ENCODE measurements at regions not wholly inside any gene's neighbourhood (a gene's known extent, or its start where the extent isn't known, plus 50 kb on each side); places are given as distances from the start of the nearest gene placed in this dataset.

GRCh38 chr2:220491670-220492069 lies 864.2 kb downstream of the SLC4A3 start:
- H3K9me3 Mint-ChIP-seq (ENCODE audit: unreplicated experiment) = no peaks in the 10 kb centered on the region
- H3K4me3 Mint-ChIP-seq (ENCODE audit: unreplicated experiment) = no peak overlapping the region
- Histone ChIP-seq H3K9ac (ENCODE audit: low read length) (no peak overlapping the region), H3K36me3 (ENCODE audit: insufficient read depth, low read length) (no peaks in the 10 kb centered on the region), H3K79me2 (ENCODE audit: insufficient read depth, low read length) (no peaks in the 10 kb centered on the region), H4K20me1 (ENCODE audit: insufficient read depth, low read length) (no peaks in the 10 kb centered on the region), H3K4me1 (ENCODE audit: insufficient read depth, low read length) (no peaks in the 10 kb centered on the region), H3K4me3 (ENCODE audit: insufficient read depth, low read depth, low read length) (no peak overlapping the region), H2AFZ (ENCODE audit: low read depth, low read length) (no peak overlapping the region), H3K4me2 (ENCODE audit: low read length) (no peak overlapping the region), H3K27me3 (ENCODE audit: insufficient read depth, low read length) (no peaks in the 10 kb centered on the region), H3K27ac (ENCODE audit: low read depth, low read length) (no peak overlapping the region), H3K9me3 (ENCODE audit: insufficient read depth, low read depth, low read length) (no peaks in the 10 kb centered on the region)
- no peak for FAIRE-seq
- DNase-seq (ENCODE audit: low read depth) = no peak
- H3K27ac Mint-ChIP-seq (ENCODE audit: unreplicated experiment) = no peak overlapping the region
- H3K4me1 Mint-ChIP-seq (ENCODE audit: low read depth, unreplicated experiment) = no peaks in the 10 kb centered on the region
- TF ChIP-seq, protein P1, sequence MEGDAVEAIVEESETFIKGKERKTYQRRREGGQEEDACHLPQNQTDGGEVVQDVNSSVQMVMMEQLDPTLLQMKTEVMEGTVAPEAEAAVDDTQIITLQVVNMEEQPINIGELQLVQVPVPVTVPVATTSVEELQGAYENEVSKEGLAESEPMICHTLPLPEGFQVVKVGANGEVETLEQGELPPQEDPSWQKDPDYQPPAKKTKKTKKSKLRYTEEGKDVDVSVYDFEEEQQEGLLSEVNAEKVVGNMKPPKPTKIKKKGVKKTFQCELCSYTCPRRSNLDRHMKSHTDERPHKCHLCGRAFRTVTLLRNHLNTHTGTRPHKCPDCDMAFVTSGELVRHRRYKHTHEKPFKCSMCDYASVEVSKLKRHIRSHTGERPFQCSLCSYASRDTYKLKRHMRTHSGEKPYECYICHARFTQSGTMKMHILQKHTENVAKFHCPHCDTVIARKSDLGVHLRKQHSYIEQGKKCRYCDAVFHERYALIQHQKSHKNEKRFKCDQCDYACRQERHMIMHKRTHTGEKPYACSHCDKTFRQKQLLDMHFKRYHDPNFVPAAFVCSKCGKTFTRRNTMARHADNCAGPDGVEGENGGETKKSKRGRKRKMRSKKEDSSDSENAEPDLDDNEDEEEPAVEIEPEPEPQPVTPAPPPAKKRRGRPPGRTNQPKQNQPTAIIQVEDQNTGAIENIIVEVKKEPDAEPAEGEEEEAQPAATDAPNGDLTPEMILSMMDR (IDR thresholded peaks at IDR 0.05; ENCODE audit: insufficient read depth, low read depth, low read length) = no peak
- TF ChIP-seq EZH2 (IDR thresholded peaks at IDR 0.05; ENCODE audit: insufficient read depth, low read length) = no peak
- no peaks in the 10 kb centered on the region for H3K36me3 Mint-ChIP-seq (ENCODE audit: low read depth, unreplicated experiment)
- peaks cover 11% of the 10 kb centered on the region for H3K27me3 Mint-ChIP-seq (ENCODE audit: low read depth, unreplicated experiment)

DNA sequence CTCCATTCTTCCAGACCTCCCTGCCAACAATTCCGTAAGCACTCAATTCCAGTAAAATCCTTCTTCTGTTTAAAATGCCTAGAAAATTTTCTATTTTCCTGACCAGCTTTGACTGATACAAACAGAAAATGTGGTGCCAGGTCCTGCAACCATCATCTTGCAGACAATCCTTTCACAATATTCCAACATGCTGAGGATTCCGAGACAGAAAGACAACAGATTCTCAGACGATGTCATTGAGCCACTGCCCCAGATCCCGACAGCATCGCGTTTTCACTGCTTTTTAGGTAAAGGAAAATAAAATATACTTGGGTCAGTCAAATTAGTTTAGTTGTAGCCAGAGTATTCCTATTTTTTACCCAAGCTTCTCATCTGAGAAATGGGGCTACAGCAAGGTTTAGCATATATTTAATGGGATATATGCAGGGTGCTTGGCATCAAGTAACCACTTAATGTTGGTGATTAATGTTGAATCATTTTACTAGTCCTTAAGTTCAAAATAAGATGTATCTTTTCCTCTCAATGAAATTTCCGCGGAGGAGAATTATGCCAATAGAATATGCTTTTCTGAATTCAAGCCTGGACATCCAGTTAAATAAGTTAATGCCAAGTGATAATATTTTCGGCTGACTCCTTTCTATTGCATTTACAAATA lies 866.6 kb downstream of the SLC4A3 start:
- H3K27me3 ChIP-seq (ENCODE audit: insufficient read depth, low read length) = no peaks in the 10 kb centered on the region
- H3K9me3 ChIP-seq (ENCODE audit: insufficient read depth, low read depth, low read length) = no peaks in the 10 kb centered on the region
- no peak overlapping the region for H2AFZ ChIP-seq (ENCODE audit: low read depth, low read length)
- no peak overlapping the region for H3K9ac ChIP-seq (ENCODE audit: low read length)
- no peak overlapping the region for H3K4me3 ChIP-seq (ENCODE audit: insufficient read depth, low read depth, low read length)
- Mint-ChIP-seq H3K36me3 (ENCODE audit: low read depth, unreplicated experiment) (no peaks in the 10 kb centered on the region), H3K4me3 (ENCODE audit: unreplicated experiment) (no peak overlapping the region), H3K27ac (ENCODE audit: unreplicated experiment) (no peak overlapping the region), H3K4me1 (ENCODE audit: low read depth, unreplicated experiment) (peaks cover 4% of the 10 kb centered on the region), H3K27me3 (ENCODE audit: low read depth, unreplicated experiment) (peaks cover 3% of the 10 kb centered on the region), H3K9me3 (ENCODE audit: unreplicated experiment) (no peaks in the 10 kb centered on the region)
- no peak overlapping the region for H3K27ac ChIP-seq (ENCODE audit: low read depth, low read length)
- FAIRE-seq (no peak), DNase-seq (ENCODE audit: low read depth) (no peak)
- H3K36me3 ChIP-seq (ENCODE audit: insufficient read depth, low read length) = no peaks in the 10 kb centered on the region
- TF ChIP-seq EZH2 (IDR thresholded peaks at IDR 0.05; ENCODE audit: insufficient read depth, low read length) = no peak
- TF ChIP-seq, protein P1 (IDR thresholded peaks at IDR 0.05; ENCODE audit: insufficient read depth, low read depth, low read length) = no peak
- no peak overlapping the region for H3K4me2 ChIP-seq (ENCODE audit: low read length)
- H4K20me1 ChIP-seq (ENCODE audit: insufficient read depth, low read length) = no peaks in the 10 kb centered on the region
- H3K79me2 ChIP-seq (ENCODE audit: insufficient read depth, low read length) = no peaks in the 10 kb centered on the region
- H3K4me1 ChIP-seq (ENCODE audit: insufficient read depth, low read length) = no peaks in the 10 kb centered on the region

- Mint-ChIP-seq H3K27ac (ENCODE audit: unreplicated experiment) (no peak overlapping the region), H3K36me3 (ENCODE audit: low read depth, unreplicated experiment) (no peaks in the 10 kb centered on the region), H3K4me3 (ENCODE audit: unreplicated experiment) (no peak overlapping the region), H3K4me1 (ENCODE audit: low read depth, unreplicated experiment) (peaks cover 10% of the 10 kb centered on the region), H3K27me3 (ENCODE audit: low read depth, unreplicated experiment) (peaks cover 3% of the 10 kb centered on the region), H3K9me3 (ENCODE audit: unreplicated experiment) (no peaks in the 10 kb centered on the region)
- DNase-seq (ENCODE audit: low read depth) (no peak), FAIRE-seq (no peak)
- Histone ChIP-seq H3K36me3 (ENCODE audit: insufficient read depth, low read length) (no peaks in the 10 kb centered on the region), H3K4me2 (ENCODE audit: low read length) (no peak overlapping the region), H4K20me1 (ENCODE audit: insufficient read depth, low read length) (no peaks in the 10 kb centered on the region), H3K27ac (ENCODE audit: low read depth, low read length) (no peak overlapping the region), H2AFZ (ENCODE audit: low read depth, low read length) (no peak overlapping the region), H3K9me3 (ENCODE audit: insufficient read depth, low read depth, low read length) (no peaks in the 10 kb centered on the region), H3K27me3 (ENCODE audit: insufficient read depth, low read length) (no peaks in the 10 kb centered on the region), H3K4me1 (ENCODE audit: insufficient read depth, low read length) (peaks cover 4% of the 10 kb centered on the region), H3K9ac (ENCODE audit: low read length) (no peak overlapping the region), H3K4me3 (ENCODE audit: insufficient read depth, low read depth, low read length) (no peak overlapping the region), H3K79me2 (ENCODE audit: insufficient read depth, low read length) (no peaks in the 10 kb centered on the region)
- TF ChIP-seq, protein P1 (IDR thresholded peaks at IDR 0.05; ENCODE audit: insufficient read depth, low read depth, low read length) = no peak
- no peak for TF ChIP-seq EZH2 (IDR thresholded peaks at IDR 0.05; ENCODE audit: insufficient read depth, low read length)
Observed at GRCh38 chr2:220496513-220496912, 869.1 kb downstream of the SLC4A3 start.
